DMS153 (cell line): ENCODE measurements at regions not wholly inside any gene's neighbourhood (a gene's known extent, or its start where the extent isn't known, plus 50 kb on each side); places are given as distances from the start of the nearest gene placed in this dataset.
"Not testable (repeated sequence)": the region's sequence is repeated elsewhere in the genome, so short reads cannot be mapped to it uniquely, and the experiment has no call there.

Experiments
- DNase-seq: peaks from one replicate; lab custom pipeline; 2025; lab: John Stamatoyannopoulos, UW

DNA sequence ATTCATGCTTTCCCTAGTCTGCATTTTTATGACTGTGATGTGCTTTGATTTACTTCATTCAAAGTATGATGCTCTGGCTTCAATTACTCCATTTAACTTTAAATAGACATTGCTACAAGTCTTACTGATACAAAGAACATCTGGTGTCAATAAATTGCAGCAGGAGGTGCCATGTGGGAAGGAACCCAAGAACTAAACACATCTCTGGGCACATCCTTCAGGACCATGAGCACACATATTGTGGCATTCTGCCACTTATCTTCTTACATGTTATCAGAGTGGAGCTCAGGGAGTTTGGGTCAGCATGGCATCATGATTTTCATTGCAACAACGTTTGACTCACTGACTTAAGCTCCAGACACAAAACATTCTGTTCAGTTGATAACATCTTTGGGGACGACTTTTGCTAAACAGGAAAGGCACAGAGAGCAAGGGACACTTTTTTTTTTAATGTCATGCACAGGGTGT is 227.0 kb downstream of the DKK1 start:
- no peak for DNase-seq

DNA sequence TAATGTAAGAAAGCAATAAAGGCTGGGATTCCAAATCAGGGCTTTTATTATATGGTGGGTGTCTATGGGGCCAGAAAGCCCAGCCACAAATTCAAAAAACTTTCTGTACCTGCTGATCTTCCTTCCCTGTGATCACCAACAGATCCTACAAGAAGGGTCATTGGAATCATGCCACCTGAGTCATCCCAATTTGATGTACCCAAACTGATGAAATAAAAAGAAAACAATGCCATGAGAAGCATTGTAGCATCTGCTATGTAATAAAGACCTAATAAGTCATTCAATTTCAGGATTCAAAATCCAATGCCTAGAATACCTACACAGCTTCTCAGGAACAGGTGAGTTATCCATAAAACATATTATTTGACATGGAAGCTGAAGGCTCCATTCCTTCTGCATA is 228.8 kb downstream of the DKK1 start:
- DNase-seq, result no peak

DNA sequence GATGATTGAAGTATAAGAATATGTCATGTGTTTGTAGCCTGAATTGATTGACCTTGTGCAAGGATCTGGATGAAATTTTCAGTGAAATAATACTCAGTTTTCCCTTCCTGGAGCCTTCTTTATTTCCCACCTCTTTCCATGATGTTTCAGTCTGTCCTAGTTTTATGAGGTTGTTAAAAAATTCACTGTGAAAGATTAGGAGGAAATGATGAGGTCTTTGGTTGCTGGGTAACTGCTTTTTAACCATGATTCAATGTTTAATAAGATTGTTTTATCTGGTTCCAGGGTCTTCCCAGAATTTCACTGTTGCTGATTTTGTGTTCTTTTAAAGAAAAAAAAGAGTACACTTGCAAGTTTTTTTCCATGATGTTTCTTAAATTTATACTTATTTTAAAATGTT is 221.5 kb downstream of the MBL2 start:
- no peak for DNase-seq

DNA sequence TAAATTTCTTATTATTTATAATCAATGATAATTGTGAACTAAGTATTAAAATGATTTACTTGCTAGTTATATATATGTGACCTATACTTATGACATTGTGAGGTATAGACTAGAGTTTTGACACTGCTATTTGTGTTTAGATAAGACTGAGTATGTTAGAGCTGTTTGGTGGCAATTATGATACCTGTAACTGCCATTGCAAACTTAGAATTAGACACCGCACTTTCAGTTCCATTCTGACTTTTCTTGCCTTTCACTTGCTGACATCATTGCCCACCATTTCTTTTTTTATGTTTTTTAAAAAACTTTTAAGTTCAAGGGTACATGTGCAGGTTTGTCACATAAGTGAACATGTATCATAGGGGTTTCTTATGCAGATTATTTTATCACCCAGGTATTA is 214.5 kb downstream of the MBL2 start:
- no peak for DNase-seq

DNA sequence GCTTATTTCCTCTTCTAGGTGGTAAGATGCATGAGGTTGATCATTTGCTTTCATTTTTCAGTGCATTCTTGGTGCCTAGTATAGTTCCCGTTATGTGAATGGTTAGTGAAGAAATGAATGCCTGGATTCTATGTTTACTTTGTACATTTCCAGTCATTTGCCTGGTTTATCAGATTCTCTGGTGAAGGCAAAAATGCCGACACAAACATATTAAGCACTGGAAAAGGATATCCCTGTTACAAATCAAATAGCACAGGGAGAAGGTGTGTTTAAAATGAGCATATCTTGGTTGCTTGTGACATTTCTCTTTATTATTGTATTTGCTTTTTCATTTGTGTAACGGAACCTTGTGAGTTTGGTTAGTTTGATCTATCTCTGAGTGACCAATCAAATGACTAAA is 211.3 kb downstream of the MBL2 start:
- no peak for DNase-seq

DNA sequence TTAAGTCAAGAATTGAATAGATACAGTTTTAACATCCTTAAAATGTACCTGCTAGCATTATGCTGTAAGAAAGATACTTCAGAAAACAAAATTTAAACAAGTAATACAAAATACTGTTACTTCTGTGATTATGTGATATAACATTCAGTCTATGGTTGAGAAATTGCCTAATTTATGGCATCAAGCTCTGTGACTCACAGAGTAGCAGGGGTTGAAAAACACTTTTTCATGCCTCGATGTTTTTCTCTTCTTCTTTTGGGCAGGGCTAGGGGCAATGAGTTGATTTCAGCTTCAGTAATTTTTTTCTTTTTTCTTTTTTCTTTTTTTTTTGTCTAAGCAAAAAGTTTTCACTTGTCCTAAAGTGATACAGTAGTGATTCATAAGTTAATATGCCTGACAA is 209.2 kb downstream of the MBL2 start:
- no peak for DNase-seq

DNA sequence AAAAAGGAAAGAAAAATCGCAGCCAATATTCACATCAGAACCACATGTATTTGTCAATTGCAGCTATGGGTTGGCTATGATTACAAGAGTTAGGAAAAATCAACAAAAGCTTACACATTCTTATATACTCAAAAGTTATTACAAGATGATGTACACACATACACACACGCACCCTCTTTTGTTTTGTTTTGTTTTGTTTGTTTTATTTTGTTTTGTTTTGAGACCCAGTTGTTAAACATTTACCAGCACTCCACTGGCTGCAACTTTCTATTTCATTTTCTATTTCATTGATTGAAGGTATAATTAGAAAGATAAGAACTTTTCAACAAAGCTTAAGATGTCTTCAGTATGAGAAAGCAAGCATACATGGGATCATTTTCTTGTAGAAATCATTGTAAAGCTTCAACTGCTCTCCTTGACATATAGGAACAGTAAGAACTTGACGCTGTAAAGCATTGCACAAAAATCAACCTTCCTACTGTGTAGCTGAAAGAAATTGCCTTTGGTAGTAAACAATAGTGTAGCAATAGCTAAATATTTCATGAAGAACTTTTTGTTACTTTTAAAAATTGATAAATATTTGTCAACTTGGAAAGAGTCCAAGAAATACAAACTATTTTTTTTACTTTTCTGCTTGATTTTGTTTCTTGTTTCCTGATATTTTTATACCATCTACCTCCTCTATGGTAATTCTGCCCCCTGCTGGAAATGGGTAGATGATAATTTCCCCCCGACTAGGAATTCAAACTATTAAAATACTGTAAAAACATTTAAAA is 205.9 kb downstream of the MBL2 start:
- no peak for DNase-seq

DNA sequence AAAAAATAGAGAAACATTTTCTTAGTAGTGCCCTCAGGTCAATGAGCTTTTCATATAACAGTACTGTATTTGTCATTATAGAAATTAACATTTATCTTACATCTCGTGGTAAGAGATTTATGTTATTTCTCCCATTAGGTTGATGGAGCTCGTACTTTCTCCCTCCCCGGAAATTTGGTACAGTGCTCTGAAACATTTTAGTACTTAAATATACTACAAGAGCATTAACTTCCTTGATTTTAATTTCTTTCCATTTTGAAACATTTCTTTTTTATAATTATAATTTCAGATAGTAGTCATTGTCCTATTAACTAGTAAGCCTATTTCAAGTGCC is 205.4 kb downstream of the MBL2 start:
- no peak for DNase-seq

DNA sequence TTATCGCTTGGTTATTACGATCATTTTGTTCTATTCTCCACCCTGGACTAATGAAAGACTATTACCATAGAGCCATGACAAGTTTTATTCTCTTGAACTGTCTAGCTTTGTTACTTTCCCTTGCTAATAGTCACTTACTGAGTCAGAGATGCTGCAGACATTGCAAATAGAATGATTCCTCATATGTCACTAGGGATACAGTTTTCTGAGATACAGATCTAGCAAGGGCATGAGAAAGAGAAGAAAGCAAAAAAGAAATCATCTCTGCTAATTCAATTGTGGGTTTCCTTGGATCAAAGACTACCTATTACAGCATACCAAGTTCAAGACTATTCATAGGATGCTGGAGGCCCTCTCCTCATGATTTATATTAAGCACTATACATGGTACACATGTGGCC is 204.3 kb downstream of the MBL2 start:
- no peak for DNase-seq

DNA sequence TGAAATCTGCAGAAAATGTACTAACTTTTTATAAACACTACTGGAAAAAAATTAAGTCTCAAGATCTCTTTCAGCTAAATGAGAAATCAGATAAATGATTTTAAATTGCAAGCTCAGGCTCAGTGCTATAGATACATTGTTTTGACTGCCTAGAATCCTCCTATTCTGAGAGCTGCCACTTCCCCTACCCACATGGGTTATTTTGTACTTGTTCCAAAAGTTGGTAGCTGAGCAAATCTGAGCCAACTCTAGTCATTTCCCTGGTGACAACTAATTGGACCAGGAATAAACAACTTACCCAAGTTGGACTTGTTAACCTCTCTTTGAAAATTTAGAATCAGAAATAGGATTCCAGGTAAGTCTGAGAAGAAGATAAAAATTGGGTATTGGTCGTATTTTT is 202.1 kb downstream of the MBL2 start:
- DNase-seq, result no peak

DNA sequence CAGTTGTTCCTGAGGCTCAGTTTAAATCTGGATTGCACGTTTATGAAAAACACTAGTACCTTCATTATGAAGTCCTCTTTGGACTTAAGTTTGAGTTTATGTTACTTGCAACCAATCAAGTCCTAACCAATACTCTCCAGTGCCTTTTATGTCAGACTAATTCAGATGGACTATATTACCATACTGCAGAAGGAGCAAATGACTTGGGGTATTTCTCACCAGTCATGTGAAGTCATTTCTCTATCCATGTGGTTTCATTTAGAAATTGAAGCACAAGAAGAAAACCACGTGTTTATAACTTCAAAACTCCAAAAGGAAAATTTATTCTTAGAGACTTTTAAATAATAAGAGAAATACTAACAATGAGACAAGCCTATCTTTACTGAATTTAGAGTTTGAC is 201.6 kb downstream of the MBL2 start:
- no peak for DNase-seq

DNA sequence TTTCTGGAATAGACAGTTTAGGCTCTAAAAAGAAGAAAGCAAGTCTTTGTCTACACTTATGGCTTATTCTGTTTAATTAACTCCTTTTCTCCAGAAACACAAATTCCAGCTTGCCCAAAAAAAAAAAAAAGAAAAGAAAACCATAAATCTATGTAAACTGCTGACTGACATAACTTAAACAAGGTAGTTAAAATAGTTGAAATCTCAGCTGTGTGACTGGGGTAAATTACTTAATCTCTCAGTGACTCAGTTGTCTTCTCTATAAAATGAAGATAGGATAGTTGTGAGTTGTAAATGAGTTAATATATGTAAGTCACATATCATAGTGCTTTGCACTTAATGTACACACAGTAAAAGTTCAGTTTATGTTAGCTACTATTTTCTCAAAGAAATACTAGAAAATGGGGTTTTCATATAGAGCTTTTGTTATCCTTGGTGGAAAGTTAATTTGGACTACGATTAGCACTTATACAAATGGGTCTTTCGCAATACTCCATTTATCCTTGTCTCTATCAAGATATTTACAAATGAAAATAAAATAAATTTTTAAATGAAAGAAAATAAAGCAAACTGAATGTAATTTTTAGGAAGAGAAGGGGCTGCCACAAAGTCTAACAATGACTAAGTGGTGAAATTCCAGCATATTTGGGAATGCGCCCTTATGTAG is 200.9 kb downstream of the MBL2 start:
- DNase-seq, result no peak

DNA sequence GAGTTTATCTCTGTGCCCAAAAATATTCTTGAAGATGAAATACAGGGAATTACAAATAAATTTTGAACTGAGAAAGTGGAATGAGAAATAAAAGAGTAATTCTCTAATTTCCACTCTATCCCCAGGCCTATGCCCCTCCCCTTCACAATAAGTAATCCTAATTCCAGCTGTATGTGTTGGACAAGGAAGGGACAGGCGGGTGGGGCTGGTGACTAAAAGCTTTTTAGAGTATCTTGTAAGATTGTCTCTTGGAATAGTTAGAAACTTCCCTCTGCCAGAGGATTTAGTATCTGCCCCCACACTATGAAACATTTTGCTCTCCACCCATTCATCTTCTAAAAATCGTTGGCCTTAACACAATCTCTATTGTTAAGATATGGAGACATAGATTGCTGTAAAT is 199.2 kb downstream of the MBL2 start:
- no peak for DNase-seq

DNA sequence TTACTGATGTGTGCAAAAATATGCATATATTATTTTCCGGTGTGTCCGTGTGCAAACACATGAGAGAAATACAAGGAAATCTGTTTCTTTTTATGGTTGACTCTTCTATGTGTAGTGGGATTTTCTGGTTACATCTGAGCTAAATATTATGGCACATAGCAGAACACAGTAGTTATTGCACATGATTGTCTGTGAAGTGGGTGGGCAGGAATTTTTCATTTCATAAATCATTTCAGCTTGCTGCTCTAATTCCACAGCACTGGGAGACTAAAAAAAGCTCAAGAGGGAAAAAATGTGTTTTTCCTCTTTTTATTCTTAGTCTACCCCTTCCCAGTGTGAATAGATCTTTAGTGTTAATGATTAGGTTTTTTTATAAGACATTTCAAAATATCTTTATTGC is 197.9 kb downstream of the MBL2 start:
- DNase-seq, result no peak

DNA sequence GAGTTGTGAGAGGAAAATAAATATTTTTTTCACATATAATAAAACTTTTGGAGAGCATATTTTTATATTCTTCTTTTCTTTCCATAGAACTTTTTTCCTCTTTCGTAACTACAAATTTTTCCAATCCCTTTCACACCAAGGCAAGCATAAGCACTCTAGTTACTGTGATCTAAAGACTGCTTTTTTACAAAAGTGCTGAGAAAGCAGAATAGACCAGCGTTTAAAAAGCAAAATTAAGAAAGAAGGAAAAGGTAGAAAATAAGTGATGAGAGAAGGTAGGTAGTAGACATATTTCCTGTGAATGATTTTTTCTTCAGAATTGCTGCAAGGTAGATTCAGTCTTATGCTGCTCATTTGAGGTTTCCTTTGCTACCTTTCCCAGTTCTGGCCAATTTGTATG is 195.5 kb downstream of the MBL2 start:
- no peak for DNase-seq

DNA sequence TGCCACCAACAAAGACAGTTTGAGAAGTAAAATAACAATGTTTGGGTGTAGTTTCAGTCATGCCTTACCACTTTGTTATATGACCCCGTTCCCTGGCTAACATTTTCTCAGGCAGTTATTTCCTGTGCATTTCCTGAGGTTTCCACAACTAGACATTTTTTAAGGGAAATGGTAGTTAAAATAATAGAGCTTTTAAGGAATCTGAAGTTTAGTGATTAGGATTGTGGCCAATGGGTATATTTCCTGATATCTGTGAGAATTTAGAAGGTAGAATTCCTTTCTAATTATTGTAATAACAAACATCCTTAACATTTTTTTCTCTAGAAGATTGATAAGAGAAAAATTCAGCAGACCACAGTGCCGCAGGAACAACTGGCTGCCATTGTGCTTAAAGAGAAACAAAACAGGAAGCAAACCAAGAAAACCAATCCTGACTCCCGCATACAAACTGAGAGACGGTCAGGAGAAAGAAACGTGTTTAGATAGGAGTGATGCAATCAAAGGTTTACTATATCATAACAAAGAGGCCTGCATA is 193.6 kb downstream of the MBL2 start:
- DNase-seq, result no peak

DNA sequence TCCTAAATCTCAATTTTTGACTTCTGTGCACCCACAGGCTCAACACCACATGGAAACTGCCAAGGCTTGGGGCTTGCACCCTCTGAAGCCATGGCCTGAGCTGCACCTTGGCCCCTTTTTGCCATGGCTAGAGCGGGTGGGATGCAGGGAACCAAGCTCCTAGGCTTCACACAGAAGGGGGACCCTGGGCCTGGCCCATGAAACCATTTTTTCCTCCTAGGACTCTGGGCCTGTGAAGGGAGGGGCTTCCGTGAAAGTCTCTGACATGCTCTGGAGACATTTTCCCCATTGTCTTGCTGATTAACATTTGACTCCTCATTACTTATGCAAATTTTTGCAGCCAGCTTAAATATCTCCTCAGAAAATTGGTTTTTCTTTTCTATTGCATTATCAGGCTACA is 190.9 kb downstream of the MBL2 start:
- DNase-seq, result not testable (repeated sequence)

DNA sequence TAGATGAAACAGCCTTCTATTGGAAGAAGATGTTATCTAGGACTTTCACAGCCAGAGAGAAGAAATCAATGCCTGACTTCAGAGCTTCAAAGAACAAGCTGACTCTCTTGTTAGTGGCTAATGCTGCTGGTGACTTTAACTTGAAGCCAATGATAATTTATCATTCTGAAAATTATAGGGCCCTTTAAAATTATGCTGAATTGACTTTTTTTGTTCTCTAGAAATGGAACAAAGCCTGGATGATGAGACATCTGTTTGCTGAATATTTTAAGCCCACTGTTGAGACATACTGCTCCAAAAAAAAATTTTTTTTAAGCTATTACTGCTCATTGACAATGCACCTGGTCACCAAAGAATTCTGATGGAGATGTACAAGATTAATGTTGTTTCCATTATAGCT is 189.2 kb downstream of the MBL2 start:
- DNase-seq, result no peak

DNA sequence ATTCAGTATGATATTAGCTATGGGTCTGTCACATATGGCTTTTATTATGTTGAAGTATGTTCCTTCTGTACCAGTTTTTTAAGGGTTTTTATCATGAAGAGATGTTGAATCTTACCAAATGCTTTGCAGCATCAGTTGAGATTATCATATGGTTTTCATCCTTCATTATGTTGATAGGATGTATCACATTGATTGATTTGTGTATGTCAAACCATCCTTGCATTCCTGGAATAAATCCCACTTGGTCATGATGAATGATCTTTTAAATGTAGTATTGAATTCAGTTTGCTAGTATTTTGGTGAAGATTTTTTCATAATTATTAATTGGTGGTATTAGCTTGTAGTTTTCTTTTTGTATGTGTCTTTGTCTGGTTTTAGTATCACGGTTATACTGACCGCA is 185.9 kb downstream of the MBL2 start:
- no peak for DNase-seq

DNA sequence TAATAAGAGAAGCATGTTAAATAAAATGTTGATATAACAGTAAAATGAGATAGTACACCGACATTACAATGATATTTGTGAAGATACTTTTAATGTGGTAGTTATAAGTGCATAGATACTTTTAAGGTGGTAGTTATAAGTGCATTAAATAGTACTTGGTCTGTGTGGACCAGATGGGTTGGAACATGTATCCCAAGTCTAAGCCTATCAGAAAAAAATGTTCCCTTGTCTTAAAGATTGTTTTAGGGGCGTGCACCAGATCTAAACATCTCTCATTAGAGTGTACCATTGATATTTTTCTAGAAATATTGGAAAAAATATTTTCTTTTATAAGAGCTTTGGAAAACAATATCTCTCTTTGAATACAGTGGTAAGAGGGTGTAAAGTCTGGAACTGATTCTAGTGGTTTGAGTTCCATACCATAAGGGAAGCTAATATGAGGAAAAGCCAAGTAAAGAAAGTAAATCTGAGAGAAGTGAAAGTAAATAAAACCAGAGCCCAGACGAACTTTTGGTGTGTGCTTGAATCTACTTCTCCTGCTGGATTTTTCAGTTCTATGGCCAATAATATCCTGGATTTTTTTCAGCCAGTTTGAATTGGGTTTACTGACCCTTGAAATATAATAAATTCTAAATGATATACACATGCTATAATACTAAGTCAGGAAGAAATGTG is 175.3 kb downstream of the MBL2 start:
- DNase-seq, result no peak

DNA sequence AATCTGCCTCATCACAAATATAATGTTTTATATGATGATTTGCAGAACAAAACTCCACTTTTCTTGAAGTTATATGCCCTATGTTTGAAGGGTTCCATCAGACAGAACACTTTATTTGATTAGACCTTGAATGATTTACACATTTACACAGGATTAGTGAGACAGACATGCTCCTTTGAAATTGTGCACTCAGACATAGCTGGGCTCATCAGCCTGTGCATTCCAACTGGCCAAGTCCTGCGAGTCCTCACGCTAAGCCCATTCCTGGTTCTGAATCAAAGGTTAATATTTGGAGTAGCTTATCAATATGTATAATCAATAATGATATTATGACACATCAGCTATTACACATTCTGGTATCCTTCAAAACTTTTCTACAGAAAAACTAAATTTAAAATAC is 173.6 kb downstream of the MBL2 start:
- no peak for DNase-seq

DNA sequence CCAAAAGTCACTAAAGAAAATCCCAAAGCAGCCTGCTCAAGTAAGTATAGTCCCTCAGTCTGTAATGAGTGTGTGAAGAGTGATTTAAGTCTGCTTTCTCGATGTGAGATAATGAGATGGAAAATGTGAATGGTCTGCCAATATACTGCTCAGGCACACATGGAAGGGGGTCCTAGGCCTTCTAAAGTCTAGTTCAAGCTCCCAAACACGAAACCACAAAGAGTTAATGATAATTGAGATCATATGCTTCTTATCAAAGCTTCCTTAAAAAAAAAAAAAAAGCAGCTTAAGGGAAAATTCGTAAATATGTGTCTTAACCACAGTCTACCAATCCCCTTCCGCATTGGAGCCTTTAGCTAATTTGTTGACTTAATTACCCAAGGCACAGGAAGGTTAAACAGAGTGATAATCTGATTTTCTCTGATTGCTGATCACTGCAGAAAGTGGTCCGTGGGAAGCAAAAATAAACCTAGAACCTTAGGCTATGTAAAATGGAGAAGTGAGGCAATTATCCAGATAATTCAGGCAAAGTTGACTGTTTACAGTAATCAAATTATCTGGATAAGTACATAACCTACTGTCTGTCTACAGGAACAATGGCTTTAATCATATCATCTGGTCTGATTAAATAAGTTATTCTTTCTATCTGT is 172.9 kb downstream of the MBL2 start:
- no peak for DNase-seq

DNA sequence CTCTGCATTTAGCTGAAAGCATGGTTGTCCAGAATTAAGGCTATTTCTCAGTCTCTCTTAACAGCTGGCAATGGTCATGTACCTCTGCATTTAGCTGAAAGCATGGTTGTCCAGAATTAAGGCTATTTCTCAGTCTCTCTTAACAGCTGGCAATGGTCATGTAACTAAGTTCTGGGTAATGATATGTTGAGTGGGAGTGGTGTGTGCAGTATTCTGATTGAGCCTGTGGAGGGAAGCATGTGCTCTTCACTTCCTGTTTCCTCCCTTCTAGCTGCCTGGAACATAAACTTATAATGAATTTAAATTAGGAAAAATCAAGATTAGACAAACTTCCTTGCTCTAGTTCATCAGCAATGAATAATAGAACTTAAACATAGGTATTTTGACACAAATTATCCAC is 168.5 kb downstream of the MBL2 start:
- DNase-seq, result not testable (repeated sequence)
